GM19239 (cell line): ENCODE measurements at regions not wholly inside any gene's neighbourhood (a gene's known extent, or its start where the extent isn't known, plus 50 kb on each side); places are given as distances from the start of the nearest gene placed in this dataset.

Source experiments
- DNase-seq: peaks from one replicate; pipeline ENCODE4 v3.0.0; 2011; ENCODE audit warnings: low spot score; ENCODE audit not compliant: insufficient read length
- FAIRE-seq: peaks from 2 replicates; lab custom pipeline; 2011; peaks lifted over from hg19 to GRCh38; lab: Jason Lieb, UNC

- FAIRE-seq (no peak), DNase-seq (no peak)
Observed at GRCh38 chr1:191818198-191818597, 340.1 kb upstream of the RGS18 start.

- no peak for DNase-seq
- no peak for FAIRE-seq
Observed at GRCh38 chr1:191831572-191831971, 326.7 kb upstream of the RGS18 start.

- FAIRE-seq = no peak
Observed at GRCh38 chr1:191839891-191840290, 318.4 kb upstream of the RGS18 start.

DNA sequence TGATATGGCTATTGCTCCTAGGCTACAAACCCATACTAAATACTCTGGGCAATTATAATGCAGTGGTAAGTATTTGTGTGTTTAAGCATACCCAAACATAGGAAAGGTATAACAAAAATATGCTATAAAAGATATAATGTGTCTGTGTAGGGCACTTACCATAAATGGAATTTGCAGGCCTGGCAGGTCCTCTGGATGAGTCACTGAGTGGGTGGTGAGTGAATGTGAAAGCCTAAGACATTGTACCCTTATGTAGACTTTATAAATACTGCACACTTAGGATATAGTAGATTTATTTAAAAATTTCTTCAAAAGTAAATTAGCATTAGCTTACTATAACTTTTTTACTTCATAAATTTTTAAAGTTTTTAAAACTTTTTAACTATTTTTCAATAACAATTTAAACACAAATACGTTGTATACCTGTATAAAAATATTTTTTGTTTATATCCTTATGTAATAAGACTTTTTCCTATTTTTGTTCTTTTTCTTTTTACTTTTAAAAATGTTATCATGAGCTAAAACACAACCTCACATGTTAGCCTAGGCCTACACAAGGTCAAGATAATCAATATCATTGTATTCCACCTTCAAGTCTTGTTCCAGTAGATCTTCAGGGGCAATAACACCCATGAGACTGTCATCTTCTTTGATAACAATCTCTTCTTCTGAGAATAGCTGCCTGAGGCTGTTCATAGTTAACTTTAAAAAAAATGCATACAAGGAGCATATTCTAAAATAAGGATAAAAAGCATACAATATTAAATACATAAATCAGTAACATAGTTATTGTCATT, 306.3 kb upstream of the RGS18 start:
- DNase-seq = no peak
- FAIRE-seq = no peak

More at GRCh38 chr1:191839891-191840290, 318.4 kb upstream of the RGS18 start:
- no peak for DNase-seq

GRCh38 chr1:191852907-191853306, 305.4 kb upstream of the RGS18 start:
- DNase-seq = no peak
- FAIRE-seq = no peak

DNA sequence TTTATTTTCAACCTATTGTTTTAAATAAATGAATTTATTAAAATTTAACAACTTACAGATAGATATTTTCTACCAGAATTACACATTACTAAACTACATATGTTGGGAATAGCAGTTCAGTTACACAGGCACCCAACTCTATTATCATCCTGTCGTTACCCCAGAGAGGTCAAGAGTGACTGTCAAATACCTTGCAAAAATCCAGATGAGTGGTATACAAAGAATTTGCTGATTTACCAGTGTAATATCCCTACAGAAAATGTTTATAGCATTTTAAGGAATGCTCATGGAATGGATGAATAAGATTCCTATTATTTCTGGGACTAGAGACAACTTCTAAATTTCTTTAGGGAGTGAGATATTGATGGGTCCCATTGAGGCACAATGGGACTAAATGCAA, 300.7 kb upstream of the RGS18 start:
- no peak for DNase-seq
- FAIRE-seq = no peak

- FAIRE-seq = no peak
Observed at GRCh38 chr1:191865479-191865878, 292.8 kb upstream of the RGS18 start.

DNA sequence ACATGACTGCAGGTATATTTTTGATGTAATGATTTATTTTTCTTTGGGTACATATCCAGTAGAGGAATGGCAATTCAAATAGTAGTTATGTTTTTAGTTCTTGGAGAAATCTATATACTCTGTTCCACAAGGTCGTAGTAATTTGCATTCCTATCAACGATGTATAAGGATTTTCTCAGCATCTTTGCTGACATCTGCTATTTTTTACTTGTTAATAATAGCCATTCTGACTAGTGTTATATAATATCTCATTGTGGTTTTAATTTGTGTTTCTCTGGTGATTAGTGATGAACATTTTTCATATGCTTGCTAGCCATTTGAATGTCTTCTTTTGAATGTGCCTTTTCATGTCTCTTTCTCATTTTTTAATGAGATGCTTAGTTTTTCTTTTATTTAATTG, 292.1 kb upstream of the RGS18 start:
- no peak for DNase-seq
- FAIRE-seq = no peak

More at GRCh38 chr1:191865479-191865878, 292.8 kb upstream of the RGS18 start:
- DNase-seq = no peak

- no peak for DNase-seq
- FAIRE-seq = no peak
Observed at GRCh38 chr1:191869790-191870312, 288.4 kb upstream of the RGS18 start.

DNA sequence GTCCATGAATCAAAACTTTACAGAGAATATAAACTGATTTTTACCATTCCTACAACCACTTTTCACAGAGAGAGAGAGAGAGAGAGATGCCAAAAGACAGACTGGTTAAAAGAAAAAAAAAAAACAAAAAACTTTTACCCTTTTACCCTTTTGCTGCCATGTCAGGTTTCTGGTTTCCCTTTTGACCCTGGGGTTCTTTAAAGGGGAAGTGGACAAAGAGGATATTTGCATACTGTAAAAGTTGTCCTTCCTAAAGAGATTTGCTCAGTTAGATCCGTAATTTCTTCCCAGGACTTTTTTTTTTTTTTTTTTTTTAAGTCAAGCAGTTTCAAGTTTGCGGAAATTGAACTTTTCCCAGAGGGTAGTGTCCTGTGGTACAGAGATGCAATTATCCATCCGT, 287.8 kb upstream of the RGS18 start:
- FAIRE-seq = no peak
- no peak for DNase-seq

- DNase-seq (no peak), FAIRE-seq (no peak)
Observed at GRCh38 chr1:191875994-191876393, 282.3 kb upstream of the RGS18 start.

GRCh38 chr1:191876631-191877030, 281.6 kb upstream of the RGS18 start:
- FAIRE-seq (no peak), DNase-seq (no peak)

- DNase-seq (no peak), FAIRE-seq (no peak)
Observed at GRCh38 chr1:191882870-191883269, 275.4 kb upstream of the RGS18 start.

- DNase-seq (no peak), FAIRE-seq (no peak)
Observed at GRCh38 chr1:191886977-191887376, 271.3 kb upstream of the RGS18 start.

DNA sequence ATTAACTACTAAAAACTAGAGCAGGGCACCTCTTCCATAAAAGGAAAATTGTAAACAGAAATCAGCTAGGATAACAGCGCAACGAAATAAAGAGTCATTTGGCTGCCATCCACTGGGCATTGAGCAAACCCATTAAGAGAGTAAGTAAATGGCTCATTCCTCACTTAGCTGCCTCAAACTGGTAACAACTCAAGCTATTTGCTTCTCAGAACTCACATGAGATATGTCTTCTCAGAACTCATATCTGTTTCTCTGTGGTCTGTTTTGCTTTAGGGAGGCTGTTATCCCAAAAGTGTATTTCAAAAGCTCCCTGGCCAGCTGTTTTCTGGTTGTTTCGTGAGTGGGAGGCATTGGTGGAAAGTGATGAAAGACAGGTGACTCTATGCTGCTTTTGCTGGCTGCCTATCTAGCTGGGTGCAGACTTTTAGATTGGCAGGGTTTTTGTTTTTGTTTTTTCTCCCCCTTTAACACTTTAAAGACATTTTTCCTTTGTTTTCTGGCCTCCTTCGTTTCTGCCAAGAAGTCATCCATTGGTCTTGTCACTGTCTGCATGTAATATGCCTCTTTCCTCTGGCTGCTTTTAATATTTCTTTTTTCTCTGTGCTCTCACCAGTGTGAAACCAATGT, 269.2 kb upstream of the RGS18 start:
- DNase-seq = no peak
- FAIRE-seq = no peak

- DNase-seq (no peak), FAIRE-seq (no peak)
Observed at GRCh38 chr1:191889623-191890003, 268.6 kb upstream of the RGS18 start.

DNA sequence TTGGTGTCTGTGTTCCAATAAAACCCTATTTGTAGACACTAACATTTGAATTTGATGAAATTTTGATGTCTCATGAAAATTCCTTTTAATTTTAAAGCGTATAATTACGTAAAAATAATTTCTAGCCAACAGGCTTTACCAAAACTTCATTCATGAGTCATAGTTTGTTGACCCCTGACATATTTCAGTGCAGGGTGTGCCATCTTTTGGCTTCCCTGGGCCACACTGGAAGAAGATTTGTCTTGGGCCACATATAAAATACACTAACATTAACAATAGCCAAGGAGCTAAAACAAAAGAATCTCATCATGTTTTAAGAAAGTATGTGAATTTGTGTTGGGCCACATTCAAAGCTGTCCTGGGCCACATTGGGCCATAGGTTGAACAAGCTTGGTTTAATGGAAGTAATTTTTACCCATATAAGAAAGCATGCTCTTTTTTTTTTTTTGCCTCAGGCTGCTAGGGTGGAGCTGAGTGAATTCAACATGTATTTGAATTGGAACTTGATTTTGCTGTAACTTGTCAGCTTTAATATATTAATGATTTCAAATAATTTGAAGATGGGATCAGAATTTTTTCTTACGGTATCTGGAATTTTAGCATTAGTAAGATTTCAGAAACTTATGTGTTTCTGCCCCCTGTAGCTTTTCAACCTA, 267.7 kb upstream of the RGS18 start:
- FAIRE-seq (no peak), DNase-seq (no peak)

DNA sequence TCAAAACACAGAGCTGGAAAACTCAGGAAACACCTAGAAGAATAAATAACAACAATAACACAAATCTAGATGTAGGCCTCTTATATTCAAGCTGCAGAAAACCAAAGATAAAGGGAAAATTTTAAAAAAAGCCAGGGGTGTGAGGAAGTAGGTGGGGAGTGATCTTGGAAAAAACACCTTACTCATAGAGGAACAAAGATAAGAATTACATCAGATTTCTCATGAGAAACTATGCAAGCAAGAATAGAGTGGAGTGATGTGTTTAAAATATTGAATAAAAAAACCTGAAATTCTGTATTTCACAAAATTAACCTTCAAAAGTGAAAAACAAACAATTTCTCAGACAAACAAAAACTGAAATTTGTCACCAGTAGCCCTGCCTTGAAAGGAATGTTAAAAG, 265.5 kb upstream of the RGS18 start:
- DNase-seq (no peak), FAIRE-seq (no peak)

- DNase-seq = no peak
- no peak for FAIRE-seq
Observed at GRCh38 chr1:191895049-191895448, 263.2 kb upstream of the RGS18 start.

DNA sequence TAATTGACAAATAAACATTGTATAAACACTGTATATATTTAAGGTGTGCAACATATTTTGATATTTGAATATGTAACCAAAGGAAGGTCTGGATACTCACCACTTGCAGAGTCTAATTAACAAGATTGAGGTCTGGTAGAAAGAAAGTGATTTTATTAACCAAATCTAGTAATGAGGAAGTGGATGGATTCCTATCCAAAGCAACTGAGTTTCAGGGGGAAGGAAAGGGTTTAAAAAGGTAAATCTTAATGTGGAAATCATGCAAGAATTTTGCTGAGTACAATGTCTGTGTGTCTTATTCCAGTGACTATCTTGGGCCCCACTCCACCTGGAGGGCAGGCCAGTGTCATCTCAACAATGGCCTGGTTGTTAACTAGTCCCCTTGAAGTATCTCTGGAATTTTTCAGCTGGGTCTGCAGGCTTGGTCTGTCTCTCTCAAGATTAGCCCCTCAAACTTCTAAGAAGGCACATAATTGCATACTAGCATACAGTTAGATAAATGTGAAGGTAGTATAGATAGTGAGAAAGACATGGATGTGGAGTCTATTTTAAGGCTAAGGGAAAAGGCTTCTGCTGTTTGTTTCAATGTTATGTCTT, 262.7 kb upstream of the RGS18 start:
- FAIRE-seq (no peak), DNase-seq (no peak)

DNA sequence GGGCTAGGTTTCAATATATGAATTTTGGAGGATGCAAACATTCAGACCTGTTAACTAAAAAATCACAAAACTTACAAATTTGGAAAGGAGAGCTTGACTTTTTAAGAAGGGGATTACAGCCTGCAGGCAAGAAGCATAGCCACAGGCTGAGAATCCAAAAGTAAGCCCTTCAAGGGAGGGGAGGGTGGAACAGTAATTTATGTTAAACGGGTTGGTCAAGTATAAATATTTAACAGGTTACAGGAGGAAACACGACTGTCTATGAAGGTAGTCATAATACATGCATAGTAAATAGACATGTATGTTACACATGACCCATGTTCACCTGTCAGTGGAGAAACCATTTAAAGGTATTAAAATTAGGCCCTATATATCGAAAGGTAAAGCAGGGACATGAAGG, 261.1 kb upstream of the RGS18 start:
- DNase-seq = no peak
- no peak for FAIRE-seq
